ENCODE measurements at regions not wholly inside any gene's neighbourhood (a gene's known extent, or its start where the extent isn't known, plus 50 kb on each side); places are given as distances from the start of the nearest gene placed in this dataset.

- TF ChIP-seq, protein P1, sequence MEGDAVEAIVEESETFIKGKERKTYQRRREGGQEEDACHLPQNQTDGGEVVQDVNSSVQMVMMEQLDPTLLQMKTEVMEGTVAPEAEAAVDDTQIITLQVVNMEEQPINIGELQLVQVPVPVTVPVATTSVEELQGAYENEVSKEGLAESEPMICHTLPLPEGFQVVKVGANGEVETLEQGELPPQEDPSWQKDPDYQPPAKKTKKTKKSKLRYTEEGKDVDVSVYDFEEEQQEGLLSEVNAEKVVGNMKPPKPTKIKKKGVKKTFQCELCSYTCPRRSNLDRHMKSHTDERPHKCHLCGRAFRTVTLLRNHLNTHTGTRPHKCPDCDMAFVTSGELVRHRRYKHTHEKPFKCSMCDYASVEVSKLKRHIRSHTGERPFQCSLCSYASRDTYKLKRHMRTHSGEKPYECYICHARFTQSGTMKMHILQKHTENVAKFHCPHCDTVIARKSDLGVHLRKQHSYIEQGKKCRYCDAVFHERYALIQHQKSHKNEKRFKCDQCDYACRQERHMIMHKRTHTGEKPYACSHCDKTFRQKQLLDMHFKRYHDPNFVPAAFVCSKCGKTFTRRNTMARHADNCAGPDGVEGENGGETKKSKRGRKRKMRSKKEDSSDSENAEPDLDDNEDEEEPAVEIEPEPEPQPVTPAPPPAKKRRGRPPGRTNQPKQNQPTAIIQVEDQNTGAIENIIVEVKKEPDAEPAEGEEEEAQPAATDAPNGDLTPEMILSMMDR (IDR thresholded peaks at IDR 0.05; ENCODE audit: insufficient read depth, low read depth, low read length): no peak
- no peak for TF ChIP-seq EZH2 (IDR thresholded peaks at IDR 0.05; ENCODE audit: insufficient read depth, low read length)
Measured at GRCh38 chr16:55037046-55037445, 106.4 kb downstream of the IRX5 start.
